NB4 (cell line): ENCODE measurements at regions not wholly inside any gene's neighbourhood (a gene's known extent, or its start where the extent isn't known, plus 50 kb on each side); places are given as distances from the start of the nearest gene placed in this dataset.

ENCODE experiments used
- POLR2A ChIP-seq: IDR thresholded peaks from 2 replicates; pipeline ENCODE4 v1.6.1; 2011; ENCODE audit warnings: mild to moderate bottlenecking; ENCODE audit not compliant: insufficient read length; ENCODE audit errors: extremely low read depth
- TF ChIP-seq, protein P1 (sequence below): IDR thresholded peaks from one replicate; pipeline ENCODE4 v1.5.1; 2012; ENCODE audit warnings: low read depth, low read length
- TF ChIP-seq, protein P2 (sequence below): IDR thresholded peaks from 2 replicates; pipeline ENCODE4 v1.6.1; 2011; ENCODE audit warnings: low read depth, low read length

GRCh38 chr15:87167706-87168105 is 1088.0 kb downstream of the AGBL1 start:
- TF ChIP-seq, protein P1, sequence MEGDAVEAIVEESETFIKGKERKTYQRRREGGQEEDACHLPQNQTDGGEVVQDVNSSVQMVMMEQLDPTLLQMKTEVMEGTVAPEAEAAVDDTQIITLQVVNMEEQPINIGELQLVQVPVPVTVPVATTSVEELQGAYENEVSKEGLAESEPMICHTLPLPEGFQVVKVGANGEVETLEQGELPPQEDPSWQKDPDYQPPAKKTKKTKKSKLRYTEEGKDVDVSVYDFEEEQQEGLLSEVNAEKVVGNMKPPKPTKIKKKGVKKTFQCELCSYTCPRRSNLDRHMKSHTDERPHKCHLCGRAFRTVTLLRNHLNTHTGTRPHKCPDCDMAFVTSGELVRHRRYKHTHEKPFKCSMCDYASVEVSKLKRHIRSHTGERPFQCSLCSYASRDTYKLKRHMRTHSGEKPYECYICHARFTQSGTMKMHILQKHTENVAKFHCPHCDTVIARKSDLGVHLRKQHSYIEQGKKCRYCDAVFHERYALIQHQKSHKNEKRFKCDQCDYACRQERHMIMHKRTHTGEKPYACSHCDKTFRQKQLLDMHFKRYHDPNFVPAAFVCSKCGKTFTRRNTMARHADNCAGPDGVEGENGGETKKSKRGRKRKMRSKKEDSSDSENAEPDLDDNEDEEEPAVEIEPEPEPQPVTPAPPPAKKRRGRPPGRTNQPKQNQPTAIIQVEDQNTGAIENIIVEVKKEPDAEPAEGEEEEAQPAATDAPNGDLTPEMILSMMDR = no peak
- TF ChIP-seq POLR2A = no peak
- TF ChIP-seq, protein P2, sequence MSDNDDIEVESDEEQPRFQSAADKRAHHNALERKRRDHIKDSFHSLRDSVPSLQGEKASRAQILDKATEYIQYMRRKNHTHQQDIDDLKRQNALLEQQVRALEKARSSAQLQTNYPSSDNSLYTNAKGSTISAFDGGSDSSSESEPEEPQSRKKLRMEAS = no peak
